ENCODE measurements at regions not wholly inside any gene's neighbourhood (a gene's known extent, or its start where the extent isn't known, plus 50 kb on each side); places are given as distances from the start of the nearest gene placed in this dataset.

- no peak for TF ChIP-seq CTCF (IDR thresholded peaks at IDR 0.05)
- no peak for TF ChIP-seq POLR2A (IDR thresholded peaks at IDR 0.05)
Measured at GRCh38 chr2:219744066-219744465, 116.6 kb downstream of the SLC4A3 start.
